C4-2B (cell line): ENCODE measurements at regions not wholly inside any gene's neighbourhood (a gene's known extent, or its start where the extent isn't known, plus 50 kb on each side); places are given as distances from the start of the nearest gene placed in this dataset.

Experiments used
- ZFX ChIP-seq: fragments of 450-650 bp; IDR thresholded peaks from 2 replicates; pipeline ENCODE4 v1.6.1; 2017
- TF ChIP-seq, protein P1 (sequence below): fragments of 450-650 bp; conservative IDR thresholded peaks from 2 replicates; pipeline ENCODE4 v1.5.1; 2017; ENCODE audit warnings: mild to moderate bottlenecking

- TF ChIP-seq, protein P1, sequence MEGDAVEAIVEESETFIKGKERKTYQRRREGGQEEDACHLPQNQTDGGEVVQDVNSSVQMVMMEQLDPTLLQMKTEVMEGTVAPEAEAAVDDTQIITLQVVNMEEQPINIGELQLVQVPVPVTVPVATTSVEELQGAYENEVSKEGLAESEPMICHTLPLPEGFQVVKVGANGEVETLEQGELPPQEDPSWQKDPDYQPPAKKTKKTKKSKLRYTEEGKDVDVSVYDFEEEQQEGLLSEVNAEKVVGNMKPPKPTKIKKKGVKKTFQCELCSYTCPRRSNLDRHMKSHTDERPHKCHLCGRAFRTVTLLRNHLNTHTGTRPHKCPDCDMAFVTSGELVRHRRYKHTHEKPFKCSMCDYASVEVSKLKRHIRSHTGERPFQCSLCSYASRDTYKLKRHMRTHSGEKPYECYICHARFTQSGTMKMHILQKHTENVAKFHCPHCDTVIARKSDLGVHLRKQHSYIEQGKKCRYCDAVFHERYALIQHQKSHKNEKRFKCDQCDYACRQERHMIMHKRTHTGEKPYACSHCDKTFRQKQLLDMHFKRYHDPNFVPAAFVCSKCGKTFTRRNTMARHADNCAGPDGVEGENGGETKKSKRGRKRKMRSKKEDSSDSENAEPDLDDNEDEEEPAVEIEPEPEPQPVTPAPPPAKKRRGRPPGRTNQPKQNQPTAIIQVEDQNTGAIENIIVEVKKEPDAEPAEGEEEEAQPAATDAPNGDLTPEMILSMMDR, result no peak
- no peak for TF ChIP-seq ZFX
These were observed 225.4 kb downstream of the SATB1 start for GRCh38 chr3:18199757-18200156.
